H1 (cell line): ENCODE measurements at regions not wholly inside any gene's neighbourhood (a gene's known extent, or its start where the extent isn't known, plus 50 kb on each side); places are given as distances from the start of the nearest gene placed in this dataset.

Experiments
- CTCF ChIA-PET: fragments of 300-600 bp; sonication (Branson Sonifier 250); formaldehyde crosslinking; loops from one replicate; lab custom pipeline; 2021; ENCODE audit not compliant: partially characterized antibody; lab: Charles Lee
- POLR2A ChIA-PET: fragments of 300-600 bp; sonication (Branson Sonifier 250); formaldehyde crosslinking; loops from one replicate; lab custom pipeline; 2021; ENCODE audit warnings: inconsistent platforms; ENCODE audit not compliant: partially characterized antibody; lab: Charles Lee
- DNase-seq, 2 experiments: peaks; one replicate each; pipeline versions ENCODE4 v3.0.0 to v3.0.0-alpha.2; 2010 to 2022; ENCODE audit warnings: low spot score in 2 of 2, low read depth in 1 of 2, mixed read lengths in 1 of 2
- FAIRE-seq: peaks from 2 replicates; lab custom pipeline; 2011; peaks lifted over from hg19 to GRCh38; lab: Jason Lieb, UNC
- H2AFZ ChIP-seq: 2 replicates; pipeline ENCODE4 v1.8.1; 2012; ENCODE audit warnings: low read length, inconsistent platforms
- H2AK5ac ChIP-seq: 2 replicates; pipeline ENCODE4 v1.6.1; 2013; ENCODE audit warnings: low read depth, low read length
- H2BK120ac ChIP-seq: replicated peaks from 2 replicates; pipeline ENCODE3; 2013; ENCODE audit warnings: low read depth, low read length, inconsistent platforms
- H2BK12ac ChIP-seq: 2 replicates; pipeline ENCODE4 v1.6.1; 2013; ENCODE audit warnings: low read depth, low read length
- H2BK15ac ChIP-seq: 2 replicates; pipeline ENCODE4 v1.6.1; 2013; ENCODE audit warnings: low read length
- H2BK20ac ChIP-seq: 2 replicates; pipeline ENCODE4 v1.6.1; 2013; ENCODE audit warnings: low read length
- H2BK5ac ChIP-seq: 2 replicates; pipeline ENCODE4 v1.6.1; 2013; ENCODE audit warnings: low read depth, low read length
- H3K14ac ChIP-seq: 2 replicates; pipeline ENCODE4 v1.6.1; 2013; ENCODE audit warnings: inconsistent platforms; ENCODE audit not compliant: insufficient read length
- H3K18ac ChIP-seq: 2 replicates; pipeline ENCODE4 v1.6.1; 2013; ENCODE audit warnings: low read length; ENCODE audit errors: extremely low read depth
- H3K23ac ChIP-seq: 2 replicates; pipeline ENCODE4 v1.6.1; 2013; ENCODE audit warnings: inconsistent platforms; ENCODE audit not compliant: insufficient read length
- H3K23me2 ChIP-seq: 2 replicates; pipeline ENCODE4 v1.6.1; 2013; ENCODE audit warnings: low read depth, low read length
- H3K27ac ChIP-seq: 2 replicates; pipeline ENCODE4 v1.6.1; 2011; ENCODE audit warnings: low read depth, low read length, inconsistent platforms
- H3K27me3 ChIP-seq, 4 experiments: replicated peaks in 1 of 4; 1 replicate in 1 of 4; 2 replicates in 3 of 4; pipeline versions ENCODE4 v1.6.1 to v1.8.1; 2011 to 2013; ENCODE audit warnings: low read length in 3 of 4, mild to moderate bottlenecking in 3 of 4, inconsistent platforms in 2 of 4, mixed read lengths in 2 of 4, moderate library complexity in 1 of 4; ENCODE audit not compliant: control insufficient read depth in 3 of 4, insufficient read depth in 3 of 4; ENCODE audit errors: extremely low read depth in 1 of 4
- H3K36me3 ChIP-seq, 4 experiments: 2 replicates each; pipeline versions ENCODE4 v1.6.1 to v1.8.1; 2011 to 2013; ENCODE audit warnings: mild to moderate bottlenecking in 4 of 4, low read length in 3 of 4, moderate library complexity in 2 of 4, control low read depth in 1 of 4, inconsistent platforms in 1 of 4; ENCODE audit not compliant: insufficient read depth in 4 of 4, control insufficient read depth in 2 of 4
- H3K4ac ChIP-seq: replicated peaks from 2 replicates; pipeline ENCODE3; 2013; ENCODE audit warnings: low read length, low read depth, mixed read lengths, inconsistent platforms; ENCODE audit not compliant: insufficient read length
- H3K4me1 ChIP-seq, 4 experiments: replicated peaks in 1 of 4; 1 replicate in 1 of 4; 2 replicates in 3 of 4; pipeline versions ENCODE4 v1.6.1 to v1.8.1; 2011 to 2013; ENCODE audit warnings: low read length in 3 of 4, inconsistent platforms in 2 of 4, mixed read lengths in 1 of 4; ENCODE audit not compliant: insufficient read depth in 4 of 4, control insufficient read depth in 3 of 4
- H3K4me2 ChIP-seq, 2 experiments: 2 replicates each; pipeline versions ENCODE4 v1.6.1 to v1.8.1; 2011 to 2013; ENCODE audit warnings: low read depth in 2 of 2, low read length in 2 of 2, control low read depth in 1 of 2, inconsistent platforms in 1 of 2, mild to moderate bottlenecking in 1 of 2; ENCODE audit not compliant: insufficient read depth in 1 of 2
- H3K4me3 ChIP-seq, 4 experiments: fragments of 200-600, 300-600 bp in 1 of 4; sonication (generic), shearing (Covaris generic), sonication (Bioruptor Twin) in 1 of 4; 2 replicates each; pipeline versions ENCODE4 v1.5.1 to v1.8.1; 2011 to 2016; ENCODE audit warnings: low read length in 4 of 4, low read depth in 3 of 4, control low read depth in 2 of 4, inconsistent platforms in 2 of 4, mild to moderate bottlenecking in 2 of 4, mixed read lengths in 1 of 4, moderate library complexity in 1 of 4; ENCODE audit not compliant: insufficient read depth in 2 of 4; ENCODE audit errors: extremely low read depth in 1 of 4
- H3K56ac ChIP-seq: replicated peaks from 2 replicates; pipeline ENCODE3; 2013; ENCODE audit warnings: low read depth, mild to moderate bottlenecking, mixed read lengths, low read length, inconsistent platforms; ENCODE audit not compliant: insufficient read length
- H3K79me1 ChIP-seq: 2 replicates; pipeline ENCODE4 v1.6.1; 2013; ENCODE audit warnings: low read depth, low read length, control low read depth
- H3K79me2 ChIP-seq, 2 experiments: 2 replicates each; pipeline versions ENCODE4 v1.6.1 to v1.8.1; 2012 to 2013; ENCODE audit warnings: low read length in 2 of 2, mild to moderate bottlenecking in 2 of 2, inconsistent platforms in 1 of 2; ENCODE audit not compliant: insufficient read depth in 2 of 2, control insufficient read depth in 1 of 2
- H3K9ac ChIP-seq, 4 experiments: replicated peaks in 1 of 4; 1 replicate in 1 of 4; 2 replicates in 3 of 4; pipeline versions ENCODE4 v1.6.1 to v1.8.1; 2011 to 2013; ENCODE audit warnings: low read depth in 3 of 4, low read length in 3 of 4, control low read depth in 2 of 4, mild to moderate bottlenecking in 2 of 4, moderate library complexity in 2 of 4, inconsistent platforms in 1 of 4; ENCODE audit errors: extremely low read depth in 1 of 4
- H3K9me3 ChIP-seq, 2 experiments: 2 replicates each; pipeline versions ENCODE4 v1.6.1 to v1.8.1; 2012 to 2013; ENCODE audit warnings: mild to moderate bottlenecking in 2 of 2, moderate library complexity in 2 of 2, control low read depth in 1 of 2, inconsistent platforms in 1 of 2, low read depth in 1 of 2, low read length in 1 of 2, mixed read lengths in 1 of 2; ENCODE audit not compliant: insufficient read depth in 2 of 2
- H4K20me1 ChIP-seq, 2 experiments: replicated peaks in 1 of 2; 2 replicates each; pipeline versions ENCODE3 to v1.8.1; 2011 to 2013; ENCODE audit warnings: inconsistent platforms in 2 of 2, low read length in 2 of 2, mild to moderate bottlenecking in 1 of 2; ENCODE audit not compliant: insufficient read depth in 2 of 2, control insufficient read depth in 1 of 2
- H4K5ac ChIP-seq: 2 replicates; pipeline ENCODE4 v1.6.1; 2013; ENCODE audit warnings: low read length, low read depth, mixed read lengths, inconsistent platforms; ENCODE audit not compliant: insufficient read length
- H4K8ac ChIP-seq: 2 replicates; pipeline ENCODE4 v1.8.0; 2013; ENCODE audit warnings: mild to moderate bottlenecking, moderate library complexity, low read length, inconsistent platforms; ENCODE audit not compliant: insufficient read depth; ENCODE audit errors: extremely low read depth
- H4K91ac ChIP-seq: replicated peaks from 2 replicates; pipeline ENCODE3; 2013; ENCODE audit warnings: low read length, mixed read lengths, inconsistent platforms; ENCODE audit not compliant: insufficient read length
- CEBPB ChIP-seq: IDR thresholded peaks from 2 replicates; pipeline ENCODE4 v1.6.1; 2012; ENCODE audit warnings: low read depth, low read length
- JUN ChIP-seq: IDR thresholded peaks from 2 replicates; pipeline ENCODE4 v1.6.1; 2011; ENCODE audit warnings: low read depth, mild to moderate bottlenecking, improper control_type of control experiment, low read length
- KDM4A ChIP-seq: IDR thresholded peaks from one replicate; pipeline ENCODE4 v1.7.1; 2012; ENCODE audit warnings: low read depth, mild to moderate bottlenecking, moderate library complexity, low read length, inconsistent platforms; ENCODE audit not compliant: severe bottlenecking
- NRF1 ChIP-seq: IDR thresholded peaks from 2 replicates; pipeline ENCODE4 v1.6.1; 2011; ENCODE audit warnings: mild to moderate bottlenecking, low read depth, low read length, improper control_type of control experiment
- TAF1 ChIP-seq: IDR thresholded peaks from 2 replicates; pipeline ENCODE4 v1.6.1; 2011; ENCODE audit warnings: mild to moderate bottlenecking, low read depth, low read length

DNA sequence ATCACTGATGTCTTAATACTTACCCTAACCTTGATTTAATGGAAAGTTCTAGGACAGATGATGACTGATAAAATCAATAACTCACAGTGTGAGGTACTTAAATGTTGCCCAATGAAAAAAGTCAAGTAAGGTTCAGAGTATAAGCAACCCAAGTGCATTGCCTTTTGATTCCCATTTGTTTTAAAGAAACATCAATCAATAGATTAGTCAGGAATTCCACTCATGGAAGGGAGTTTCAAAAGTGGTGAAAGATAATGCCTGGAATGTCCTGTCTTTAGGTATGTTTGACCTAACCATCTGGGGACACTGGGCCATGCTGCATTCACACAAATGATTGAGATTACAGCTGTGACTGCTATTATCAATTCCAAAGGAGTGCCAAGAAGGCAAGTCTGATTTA is 259.7 kb downstream of the PPARGC1A start:
- Histone ChIP-seq H3K9me3 (no peaks in the 10 kb centered on the region; a peak in 1 of 4 replicates), H3K4me2 (no peak overlapping the region), H2BK15ac (no peak overlapping the region), H3K9ac (no peak overlapping the region), H2AK5ac (no peak overlapping the region), H4K91ac (no peak overlapping the region), H3K4me3 (no peak overlapping the region), H2BK20ac (no peak overlapping the region), H2BK12ac (no peak overlapping the region; the same call in 1 of the 2 replicates), H3K23ac (no peak overlapping the region), H3K18ac (no peak overlapping the region), H3K79me2 (no peaks in the 10 kb centered on the region), H2AFZ (no peak overlapping the region), H4K8ac (no peak overlapping the region), H3K27me3 (no peaks in the 10 kb centered on the region), H3K56ac (no peak overlapping the region), H3K36me3 (no peaks in the 10 kb centered on the region), H4K5ac (no peak overlapping the region), H3K79me1 (no peaks in the 10 kb centered on the region), H3K4ac (no peak overlapping the region), H3K27ac (no peak overlapping the region), H2BK120ac (no peak overlapping the region), H4K20me1 (no peaks in the 10 kb centered on the region), H2BK5ac (no peak overlapping the region), H3K4me1 (peaks cover 0 to 3% (median 0%) of the 10 kb centered on the region in 4 experiments; a peak in 1 of 7 replicates), H3K23me2 (no peaks in the 10 kb centered on the region; the same call in 1 of the 2 replicates), H3K14ac (no peak overlapping the region)
- FAIRE-seq (no peak), DNase-seq (no peak)
- ChIA-PET CTCF (no interaction called here), POLR2A (no interaction called here)
- TF ChIP-seq NRF1 (no peak), TAF1 (no peak), KDM4A (no peak), CEBPB (no peak), JUN (no peak)
